WTC11 (cell line): ENCODE measurements at regions not wholly inside any gene's neighbourhood (a gene's known extent, or its start where the extent isn't known, plus 50 kb on each side); places are given as distances from the start of the nearest gene placed in this dataset.

Experiments
- HMGA2 ChIP-seq: fragments of 250-450 bp; sonication (Bioruptor Pico); IDR thresholded peaks from 2 replicates; pipeline ENCODE4 v1.4.0; 2021; ENCODE audit warnings: mild to moderate bottlenecking, moderate library complexity
- IRF2 ChIP-seq: sonication (generic); formaldehyde crosslinking; IDR thresholded peaks from 2 replicates; pipeline ENCODE4 v1.8.0; 2022; ENCODE audit warnings: low read depth, missing genetic modification reagents, borderline replicate concordance
- JUN ChIP-seq: sonication (generic); formaldehyde crosslinking; IDR thresholded peaks from 2 replicates; pipeline ENCODE4 v1.8.0; 2023; ENCODE audit warnings: mild to moderate bottlenecking, missing genetic modification reagents
- MAX ChIP-seq: sonication (generic); formaldehyde crosslinking; IDR thresholded peaks from 2 replicates; pipeline ENCODE4 v1.8.0; 2022; ENCODE audit warnings: mild to moderate bottlenecking, missing genetic modification reagents
- NFE2L1 ChIP-seq: sonication (generic); formaldehyde crosslinking; IDR thresholded peaks from 2 replicates; pipeline ENCODE4 v1.8.1; 2023; ENCODE audit warnings: missing genetic modification reagents

- TF ChIP-seq MAX (no peak), IRF2 (CRISPR knock-in tag) (no peak), NFE2L1 (CRISPR knock-in tag) (no peak), JUN (CRISPR knock-in tag) (no peak), HMGA2 (CRISPR knock-in tag) (no peak)
Observed at GRCh38 chr13:19239114-19239860, 57.7 kb upstream of the TUBA3C start.
